ENCODE measurements at regions not wholly inside any gene's neighbourhood (a gene's known extent, or its start where the extent isn't known, plus 50 kb on each side); places are given as distances from the start of the nearest gene placed in this dataset.
"Not testable (repeated sequence)": the region's sequence is repeated elsewhere in the genome, so short reads cannot be mapped to it uniquely, and the experiment has no call there.

DNA sequence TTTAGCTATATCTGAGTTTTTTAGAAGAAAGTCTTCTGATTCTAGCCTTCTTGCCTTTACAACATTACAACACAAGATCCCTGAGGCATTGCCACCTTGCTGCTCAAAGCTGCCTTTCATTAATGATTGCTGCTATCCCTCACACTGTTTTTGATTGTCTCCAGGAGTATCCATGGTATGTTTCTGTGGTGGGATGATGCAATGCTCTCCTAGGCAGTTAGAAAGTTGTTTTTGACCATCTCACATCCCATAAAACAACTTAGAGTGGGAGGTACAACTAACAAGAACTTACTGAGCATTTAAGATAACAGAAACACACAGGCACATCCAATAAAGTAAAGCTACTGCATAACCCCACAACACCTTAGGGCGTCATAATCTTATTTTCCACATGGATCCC is 1156.0 kb upstream of the LRRTM3 start:
- DNase-seq: peak; percentile 39

DNA sequence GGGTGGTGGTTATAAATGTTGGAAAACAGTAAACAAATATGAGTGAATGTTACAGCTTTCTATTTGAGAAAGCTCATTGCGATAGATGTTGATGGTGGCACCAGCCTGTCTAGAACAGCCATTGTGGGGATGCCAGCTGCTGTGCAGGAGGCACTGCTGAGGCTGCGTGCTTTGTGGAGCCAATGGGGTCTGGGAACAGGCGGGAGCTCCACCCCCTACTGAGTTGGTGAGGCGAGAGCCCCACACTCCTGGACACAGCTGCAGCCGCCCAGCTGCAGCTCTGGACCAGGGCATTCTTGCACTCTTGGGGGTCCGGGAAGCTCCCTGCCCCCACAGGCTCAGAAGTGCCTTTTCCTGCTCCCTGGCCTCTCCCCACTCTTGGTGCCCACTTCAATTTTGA is 1147.1 kb upstream of the LRRTM3 start:
- DNase-seq: no peak

DNA sequence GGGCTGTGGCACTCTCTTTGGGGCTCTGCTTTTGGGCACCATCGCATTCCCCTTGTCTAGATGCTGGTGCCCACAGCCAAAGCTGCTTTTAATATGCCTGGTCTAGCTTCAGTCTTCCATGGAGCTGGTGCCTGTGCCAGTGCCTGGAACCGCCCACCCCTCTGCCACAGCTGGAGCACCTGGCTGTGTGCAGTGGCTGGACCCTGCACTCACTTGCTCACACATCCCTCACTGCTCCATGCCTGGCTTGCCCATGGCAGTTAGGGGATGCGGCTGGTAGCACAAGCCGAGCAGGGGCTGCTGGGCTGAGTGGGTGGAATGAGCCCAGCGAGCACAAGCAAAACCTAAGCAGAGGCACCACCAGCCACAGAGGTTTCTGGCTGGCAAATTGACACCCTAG is 1145.9 kb upstream of the LRRTM3 start:
- DNase-seq: no peak

DNA sequence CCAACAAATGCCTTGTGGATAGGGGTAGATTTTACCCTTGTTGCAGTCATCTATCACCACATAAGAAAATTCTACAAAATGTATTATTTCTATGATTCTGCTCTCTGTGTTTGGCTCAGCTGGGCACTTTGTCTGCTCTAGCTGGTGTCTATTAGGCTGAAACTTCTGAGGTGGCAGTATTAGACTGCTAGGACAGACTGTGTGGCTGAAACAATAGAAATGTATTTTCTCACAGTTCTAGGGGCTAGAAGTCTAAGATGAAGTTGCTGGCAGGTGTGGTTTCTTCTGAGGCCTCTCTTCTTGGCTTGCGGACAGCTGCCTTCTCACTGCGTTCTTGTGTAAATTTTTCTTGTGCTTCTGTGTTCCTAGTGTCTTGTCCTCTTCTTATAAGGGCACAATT is 1139.6 kb upstream of the LRRTM3 start:
- no peak for DNase-seq

DNA sequence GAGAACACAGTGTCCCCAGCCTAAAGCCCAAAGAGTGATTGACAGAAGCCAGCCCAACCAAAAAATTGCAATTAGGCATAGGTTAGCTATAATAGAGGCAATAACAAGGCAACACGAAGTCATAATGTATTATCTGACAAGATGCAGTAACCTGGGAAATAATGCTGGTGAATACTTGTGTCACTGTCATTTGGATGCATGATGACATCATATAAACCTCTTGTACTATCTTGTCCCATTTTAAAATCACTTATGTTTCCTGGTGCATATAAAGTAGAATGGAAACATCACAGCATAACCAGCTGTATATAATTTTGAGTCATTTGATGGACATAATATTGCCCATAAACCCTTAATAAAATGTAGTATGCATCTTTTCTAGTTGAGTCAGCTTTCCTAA is 1138.3 kb upstream of the LRRTM3 start:
- DNase-seq: no peak

DNA sequence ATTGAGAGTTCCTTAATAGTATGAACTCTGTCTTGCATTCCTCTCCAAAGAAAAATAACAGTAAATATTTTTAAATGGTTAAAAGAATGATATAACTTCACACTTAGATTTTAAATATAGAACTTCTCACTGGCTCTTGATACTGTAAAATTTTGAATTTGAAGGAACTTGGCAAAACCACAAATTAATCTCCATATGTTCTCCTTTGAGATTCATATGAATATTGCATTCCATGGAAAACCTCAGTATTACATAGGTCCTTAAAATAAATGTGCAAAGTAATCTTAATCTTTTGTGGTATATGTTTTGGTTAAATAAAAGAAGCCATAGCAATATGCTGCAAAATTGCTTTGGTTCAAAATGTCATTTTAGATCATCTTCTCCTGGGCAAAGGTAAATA is 1137.6 kb upstream of the LRRTM3 start:
- DNase-seq: no peak

DNA sequence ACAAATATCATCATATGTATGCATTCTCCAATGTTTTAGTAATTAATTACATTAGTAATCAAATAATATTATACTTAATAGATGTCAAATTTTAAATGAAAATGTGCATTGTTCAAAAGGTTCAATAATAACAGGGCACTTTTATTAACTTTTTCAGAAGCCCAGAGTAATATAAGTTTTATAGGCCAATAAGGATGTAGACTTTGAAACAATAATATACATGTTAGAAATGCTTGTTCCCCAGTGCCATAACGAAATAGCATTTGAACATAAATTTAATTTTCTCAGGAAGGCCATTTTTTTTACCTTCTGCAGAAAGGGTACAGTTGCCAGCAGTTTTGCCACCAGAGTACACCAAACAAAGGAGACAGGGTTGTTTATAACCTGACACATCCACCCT is 1133.9 kb upstream of the LRRTM3 start:
- DNase-seq: no peak

DNA sequence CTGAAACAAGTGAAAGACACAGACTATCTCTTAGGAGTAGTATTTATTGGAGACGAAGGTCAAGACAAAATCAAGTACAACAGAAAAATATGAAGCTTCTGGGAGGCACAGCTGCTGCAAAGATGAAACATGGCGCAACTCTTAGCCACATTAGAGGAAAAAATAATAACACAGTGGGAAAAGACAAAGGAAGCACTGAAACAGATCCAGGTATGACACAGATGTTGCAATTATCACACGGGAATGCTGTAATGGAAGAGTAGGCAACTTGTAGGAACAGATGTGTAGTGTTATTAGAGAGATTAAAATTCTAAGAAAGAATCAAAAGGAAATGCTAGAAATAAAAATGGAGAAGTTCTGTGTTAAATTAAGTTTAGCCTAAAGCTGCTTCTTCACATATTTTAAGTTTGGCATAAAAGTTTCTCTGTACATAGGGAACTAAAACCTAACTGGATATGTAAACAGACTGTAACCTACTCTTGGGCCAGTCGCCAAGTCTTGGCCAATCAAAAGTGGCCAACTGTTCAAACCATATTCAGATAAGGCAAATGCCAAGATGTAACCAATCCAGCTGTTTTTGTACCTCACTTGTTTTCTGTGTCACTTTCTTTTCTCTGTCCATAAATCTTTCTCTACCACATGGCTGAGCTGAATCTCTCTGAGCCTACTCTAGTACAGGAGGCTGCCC is 1132.0 kb upstream of the LRRTM3 start:
- peak; percentile 65 for DNase-seq

DNA sequence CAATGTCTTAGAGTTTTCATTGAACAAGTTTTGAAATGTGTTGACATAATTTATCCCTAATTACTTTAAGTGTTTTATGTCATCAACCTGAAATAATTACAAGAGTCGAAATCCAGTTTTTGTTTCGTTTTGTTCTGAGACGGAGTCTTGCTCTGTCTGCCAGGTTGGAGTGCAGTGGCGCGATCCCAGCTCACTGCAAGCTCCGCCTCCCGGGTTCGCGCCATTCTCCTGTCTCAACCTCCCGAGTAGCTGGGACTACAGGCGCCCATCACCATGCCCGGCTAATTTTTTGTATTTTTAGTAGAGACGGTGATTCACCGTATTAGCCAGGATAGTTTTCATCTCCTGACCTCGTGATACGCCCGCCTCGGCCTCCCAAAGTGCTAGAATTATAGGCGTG is 1131.0 kb upstream of the LRRTM3 start:
- not testable (repeated sequence) for DNase-seq

DNA sequence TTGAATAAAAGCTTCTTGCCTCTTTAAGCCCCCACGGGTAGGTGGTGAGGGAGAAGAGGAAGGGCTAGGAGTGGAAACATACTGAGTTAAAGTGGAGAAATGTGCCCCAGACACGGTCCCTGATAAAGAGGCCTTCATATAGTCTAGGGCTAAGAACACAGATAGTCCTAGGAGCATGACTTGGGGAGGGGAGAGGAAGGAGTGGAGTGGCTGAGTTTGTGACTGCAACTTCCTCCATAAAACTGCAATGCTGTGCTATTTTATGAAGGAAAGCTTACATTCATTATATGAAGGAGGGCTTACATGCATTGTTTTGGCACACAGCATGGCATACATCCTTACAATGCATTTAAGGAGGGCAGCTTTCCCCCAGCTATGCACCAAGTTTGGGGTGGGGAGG is 1129.4 kb upstream of the LRRTM3 start:
- no peak for DNase-seq

DNA sequence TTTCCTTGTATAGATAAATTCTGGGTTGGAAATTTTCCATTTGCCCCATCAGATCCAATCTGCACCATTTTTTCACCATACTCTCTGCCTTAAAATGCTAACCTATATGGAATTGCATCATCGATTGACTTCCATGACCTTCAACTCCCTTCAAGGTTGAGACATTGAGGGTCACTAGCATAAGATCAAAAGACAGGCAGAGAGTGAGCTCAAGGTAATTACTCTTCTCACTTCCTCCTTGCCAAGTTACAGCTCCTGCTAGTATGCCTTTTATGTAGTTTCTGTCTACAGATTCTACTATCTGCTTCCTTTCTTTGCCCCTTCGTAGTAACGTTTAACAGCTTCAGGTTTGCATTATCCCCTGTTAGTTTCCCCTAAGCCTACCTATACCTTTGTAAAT is 1127.7 kb upstream of the LRRTM3 start:
- no peak for DNase-seq

DNA sequence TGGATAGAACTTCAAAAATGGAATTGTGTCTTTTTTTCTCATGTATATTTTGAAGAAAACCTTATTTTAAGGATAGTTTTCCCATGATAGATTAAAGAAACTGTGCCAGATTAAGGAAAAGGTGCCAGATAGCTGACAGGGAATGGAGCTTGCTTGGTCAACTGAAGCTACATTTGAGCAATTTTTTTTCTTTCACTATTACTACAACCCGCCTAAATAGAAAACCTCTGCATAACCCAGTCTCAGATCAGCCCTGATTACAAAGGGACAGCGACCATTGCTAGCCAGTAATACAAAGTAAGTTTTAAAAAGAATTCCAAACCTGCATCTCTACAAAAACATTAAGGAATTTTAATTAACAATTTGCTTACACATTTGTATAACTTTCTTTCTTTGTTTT is 1123.4 kb upstream of the LRRTM3 start:
- DNase-seq: no peak

DNA sequence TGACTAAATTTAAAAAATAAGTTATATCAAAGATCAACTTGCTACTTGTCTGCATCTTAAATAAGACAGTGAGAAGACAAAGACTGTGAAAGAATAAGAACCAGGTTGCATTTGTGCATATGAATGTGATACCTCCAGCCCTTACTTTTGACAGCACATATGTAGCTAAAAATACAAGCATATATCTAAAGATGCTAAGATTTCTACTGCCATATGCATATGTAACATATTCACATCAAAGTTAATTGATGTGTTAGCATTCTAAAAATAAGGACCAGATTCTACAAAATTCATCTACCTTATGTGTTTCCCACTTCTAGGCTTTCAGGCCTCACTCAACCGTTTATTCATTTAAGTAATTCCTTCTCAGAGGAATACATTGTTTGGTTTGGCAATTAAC is 1120.3 kb upstream of the LRRTM3 start:
- no peak for DNase-seq

DNA sequence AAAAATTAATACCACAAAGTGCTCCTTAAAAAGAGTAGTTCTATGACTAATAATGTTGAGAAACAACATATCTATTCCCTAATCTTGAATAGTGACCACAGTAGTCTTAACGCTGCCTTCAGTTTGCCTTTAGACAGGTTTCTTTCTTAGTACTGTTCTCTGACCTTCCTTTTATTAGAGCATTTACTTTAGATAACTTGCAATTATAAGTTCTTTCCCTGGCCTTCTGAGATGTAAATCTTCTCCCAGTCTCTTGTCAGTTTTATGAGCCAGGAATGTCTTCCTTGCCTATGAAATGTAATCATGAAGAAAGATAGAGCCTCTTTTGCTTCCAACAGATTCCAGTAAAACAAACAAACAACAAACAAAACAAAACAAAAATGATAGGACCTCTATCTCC is 1119.8 kb upstream of the LRRTM3 start:
- peak; percentile 12 for DNase-seq

DNA sequence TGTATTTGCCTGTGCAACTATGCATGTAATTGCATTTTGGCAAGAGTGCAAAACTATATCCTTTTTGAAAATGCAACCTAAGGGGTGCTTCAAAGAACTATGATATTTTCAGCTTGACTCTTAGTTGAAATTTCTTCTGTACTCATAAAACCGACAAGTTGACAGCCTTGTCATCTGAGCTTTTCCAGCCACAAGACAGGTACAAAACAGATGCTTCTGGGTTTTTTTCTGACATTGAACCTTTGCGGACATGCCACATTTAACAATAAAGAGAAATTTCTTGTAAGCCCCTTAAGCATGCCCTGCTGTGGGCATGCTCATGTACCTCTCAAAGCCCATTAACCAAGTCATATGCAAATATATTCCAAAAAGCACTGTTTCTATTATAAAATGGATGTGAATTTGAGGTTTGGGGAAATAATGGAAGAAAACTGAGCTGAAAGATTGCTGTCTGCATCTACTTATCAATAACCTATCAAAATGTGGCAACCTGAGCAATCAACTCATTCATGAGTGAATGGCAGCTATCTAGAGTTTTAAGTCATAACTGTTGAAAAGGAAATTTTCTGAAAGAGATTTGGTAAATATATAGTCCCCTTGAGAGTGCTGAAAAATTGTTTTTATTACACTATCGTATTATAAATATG is 1117.0 kb upstream of the LRRTM3 start:
- no peak for DNase-seq

DNA sequence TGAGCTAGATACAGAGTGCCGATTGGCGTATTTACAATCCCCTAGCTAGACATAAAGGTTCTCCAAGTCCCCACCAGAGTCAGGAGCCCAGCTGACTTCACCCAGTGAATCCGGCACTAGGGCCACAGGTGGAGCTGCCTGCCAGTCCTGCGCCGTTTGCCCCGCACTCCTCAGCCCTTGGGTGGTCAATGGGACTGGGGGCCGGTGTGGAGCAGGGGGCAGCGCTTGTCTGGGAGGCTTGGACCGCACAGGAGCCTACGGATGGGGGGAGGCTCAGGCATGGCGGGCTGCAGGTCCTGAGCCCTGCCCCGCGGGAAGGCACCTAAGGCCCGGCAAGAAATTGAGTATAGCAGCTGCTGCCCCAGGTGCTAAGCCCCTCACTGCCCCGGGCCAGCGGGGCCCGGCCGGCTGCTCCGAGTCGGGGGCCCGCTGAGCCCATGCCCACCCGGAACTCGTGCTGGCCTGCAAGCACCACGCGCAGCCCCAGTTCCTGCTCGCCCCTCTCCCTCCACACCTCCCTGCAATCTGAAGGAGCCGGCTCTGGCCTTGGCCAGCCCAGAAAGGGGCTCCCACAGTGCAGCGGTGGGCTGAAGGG is 1113.8 kb upstream of the LRRTM3 start:
- no peak for DNase-seq

DNA sequence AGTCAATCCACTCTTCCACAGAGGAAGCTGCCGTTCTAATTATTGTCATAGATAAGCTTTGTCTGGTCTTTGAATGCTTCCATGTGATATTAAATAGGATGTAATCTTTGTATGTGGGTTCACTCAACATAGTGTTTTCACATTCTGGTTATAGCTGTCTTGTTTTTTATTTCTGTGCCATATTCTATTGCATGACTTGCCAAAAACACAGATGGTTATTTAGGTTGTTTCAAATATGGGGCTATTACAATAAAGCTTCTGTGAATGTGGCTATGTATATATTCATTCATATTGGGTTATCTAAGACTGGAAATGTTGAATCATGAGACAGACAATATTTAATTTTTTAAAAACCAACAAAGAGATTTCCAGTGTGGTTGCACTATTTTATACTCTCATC is 1109.3 kb upstream of the LRRTM3 start:
- DNase-seq: no peak

DNA sequence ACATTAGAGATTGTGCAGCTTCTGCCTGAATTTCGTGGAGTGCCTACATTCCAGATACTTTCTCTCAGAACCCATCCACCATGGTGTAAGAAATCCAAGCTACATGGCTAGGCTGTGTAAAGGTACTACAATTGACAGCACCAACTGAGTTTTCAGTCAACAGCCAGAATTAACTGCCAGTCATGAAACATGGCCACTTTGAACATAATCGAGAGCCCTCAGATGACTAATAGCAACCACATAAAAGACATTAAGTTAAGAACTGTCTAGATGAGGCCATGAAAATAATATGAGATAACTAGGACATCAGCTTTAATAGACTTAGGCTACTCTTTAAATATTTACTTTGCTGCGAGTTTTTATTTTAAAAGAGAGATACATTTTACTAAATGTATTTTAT is 1106.8 kb upstream of the LRRTM3 start:
- peak; percentile 25 for DNase-seq

DNA sequence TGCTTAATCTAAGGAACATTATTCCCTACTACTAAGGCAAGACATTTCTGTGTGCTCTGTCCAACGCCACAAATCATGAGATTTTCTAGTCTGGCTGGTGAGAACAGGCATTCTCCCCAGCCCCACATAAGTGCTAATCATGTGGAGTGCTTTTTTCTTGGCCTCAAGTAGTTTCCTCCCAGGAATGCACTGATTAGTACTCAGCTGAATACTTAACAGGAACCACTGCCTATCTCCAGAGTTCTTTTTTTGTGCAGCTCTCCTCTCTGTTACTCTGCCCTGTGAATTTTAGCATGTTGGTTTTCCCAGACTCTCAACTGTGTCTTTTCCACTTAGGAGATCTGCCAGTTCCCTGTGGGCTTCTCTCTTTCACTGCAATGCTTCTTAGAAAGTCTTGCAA is 1098.5 kb upstream of the LRRTM3 start:
- DNase-seq: no peak

DNA sequence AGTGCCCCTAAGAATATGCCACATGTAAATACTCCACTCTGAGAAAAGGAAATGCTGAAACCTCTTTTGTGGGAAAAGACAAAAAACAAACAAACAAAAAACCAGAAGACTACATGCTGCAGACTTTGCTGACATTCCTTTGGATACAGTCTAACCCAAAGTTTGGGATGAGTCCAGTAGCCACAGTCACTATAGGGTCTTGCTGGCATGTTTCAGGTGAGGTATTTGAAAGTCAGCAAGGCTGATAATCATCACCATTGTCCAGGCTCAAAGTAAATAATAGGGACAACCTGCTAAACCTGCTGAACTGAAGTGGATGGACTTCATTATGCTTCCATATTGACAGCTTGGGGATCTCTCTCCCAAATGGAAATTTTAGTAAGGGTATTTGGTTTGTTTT is 1087.0 kb upstream of the LRRTM3 start:
- DNase-seq: no peak

DNA sequence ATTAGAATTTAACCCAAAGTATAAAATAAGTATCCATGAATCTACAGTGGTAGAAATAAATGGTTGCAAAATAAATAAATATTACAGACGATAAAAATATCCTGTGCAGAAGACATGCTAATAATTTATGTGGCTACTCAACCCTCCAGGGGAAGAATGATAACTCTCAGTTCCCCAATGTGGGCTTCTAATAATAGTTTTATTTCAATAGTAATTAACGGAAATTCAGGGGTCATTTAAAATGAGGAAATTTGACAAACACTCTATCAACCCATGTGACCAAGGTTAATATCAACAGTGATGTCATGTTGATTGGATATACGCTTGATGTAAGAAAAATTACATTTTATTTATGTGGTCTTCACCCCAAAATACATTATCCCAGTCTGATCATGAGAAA is 1082.6 kb upstream of the LRRTM3 start:
- no peak for DNase-seq

DNA sequence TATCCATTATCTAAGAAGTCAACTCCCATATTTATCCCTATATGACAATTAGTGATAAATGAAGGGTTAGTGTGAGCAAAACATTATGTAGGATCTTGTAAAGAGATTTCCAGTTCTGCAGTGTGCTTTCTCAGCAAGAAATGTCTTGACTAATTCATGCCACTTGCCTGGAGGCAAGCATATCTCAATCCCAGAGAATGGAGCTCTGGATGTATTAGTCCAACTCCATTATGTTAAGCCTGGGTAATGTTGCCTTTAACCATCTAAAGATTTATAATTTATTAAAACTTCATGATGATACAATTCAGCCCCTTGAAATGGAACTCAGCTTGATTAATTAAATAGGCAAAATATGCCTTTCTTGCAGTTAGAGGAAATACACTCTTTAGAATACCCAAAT is 1079.9 kb upstream of the LRRTM3 start:
- no peak for DNase-seq

DNA sequence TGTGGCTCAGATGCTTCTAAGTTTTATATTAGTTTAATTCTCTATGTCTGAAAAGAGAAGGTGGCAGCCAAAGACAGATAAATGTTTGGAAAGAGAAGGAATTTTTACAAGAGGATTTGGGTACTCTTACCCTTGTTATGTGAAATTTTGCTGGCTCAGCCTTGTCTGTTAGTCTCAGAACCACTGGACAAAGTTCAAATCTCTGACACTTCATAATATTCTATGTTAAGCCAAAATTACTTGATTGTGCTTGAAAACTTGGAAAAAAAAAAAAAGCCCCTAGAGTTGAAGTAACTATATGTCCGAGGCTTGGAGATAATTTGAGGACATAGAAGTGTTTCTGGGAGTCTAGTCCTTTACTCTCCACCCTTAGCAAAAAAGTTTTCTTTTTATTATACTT is 1079.3 kb upstream of the LRRTM3 start:
- DNase-seq: no peak

DNA sequence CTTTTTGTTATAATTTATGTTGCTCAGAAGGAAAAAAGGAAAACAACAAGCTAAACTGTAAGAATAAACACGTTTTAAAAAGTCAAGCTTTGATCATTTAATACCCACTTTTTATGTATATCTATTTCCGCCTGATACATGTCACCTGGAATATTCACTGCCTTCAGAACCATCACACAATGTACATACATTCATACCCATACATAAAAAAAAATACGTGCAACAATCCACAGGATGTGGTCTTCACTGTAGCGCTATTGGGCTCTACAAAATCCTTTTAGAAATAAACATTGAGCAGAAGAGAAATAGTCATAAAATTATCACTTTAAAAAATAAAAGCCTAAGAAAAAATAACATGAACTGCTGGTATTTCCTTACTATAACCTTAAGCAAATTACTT is 1078.9 kb upstream of the LRRTM3 start:
- DNase-seq: no peak
